ENCODE measurements at regions not wholly inside any gene's neighbourhood (a gene's known extent, or its start where the extent isn't known, plus 50 kb on each side); places are given as distances from the start of the nearest gene placed in this dataset.

DNA sequence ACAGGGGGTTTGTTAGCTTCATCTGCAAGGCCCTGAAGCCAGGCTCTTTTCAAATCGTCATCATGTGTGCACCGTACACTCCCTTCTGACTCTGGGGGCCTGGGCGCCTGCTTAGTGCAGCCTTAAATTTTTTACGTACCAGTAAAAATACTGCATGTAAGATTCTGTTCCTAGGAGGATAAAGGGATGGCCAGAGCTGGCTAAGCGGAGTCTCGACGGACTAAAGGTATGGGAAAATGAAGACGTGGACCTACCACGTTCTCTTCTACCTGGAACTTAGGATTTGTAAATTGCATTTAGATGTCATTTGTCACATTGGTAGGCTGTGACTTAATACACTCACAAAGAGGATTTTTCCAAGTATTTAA, 149.3 kb upstream of the AFDN start (continued):
- TF ChIP-seq, protein P1, sequence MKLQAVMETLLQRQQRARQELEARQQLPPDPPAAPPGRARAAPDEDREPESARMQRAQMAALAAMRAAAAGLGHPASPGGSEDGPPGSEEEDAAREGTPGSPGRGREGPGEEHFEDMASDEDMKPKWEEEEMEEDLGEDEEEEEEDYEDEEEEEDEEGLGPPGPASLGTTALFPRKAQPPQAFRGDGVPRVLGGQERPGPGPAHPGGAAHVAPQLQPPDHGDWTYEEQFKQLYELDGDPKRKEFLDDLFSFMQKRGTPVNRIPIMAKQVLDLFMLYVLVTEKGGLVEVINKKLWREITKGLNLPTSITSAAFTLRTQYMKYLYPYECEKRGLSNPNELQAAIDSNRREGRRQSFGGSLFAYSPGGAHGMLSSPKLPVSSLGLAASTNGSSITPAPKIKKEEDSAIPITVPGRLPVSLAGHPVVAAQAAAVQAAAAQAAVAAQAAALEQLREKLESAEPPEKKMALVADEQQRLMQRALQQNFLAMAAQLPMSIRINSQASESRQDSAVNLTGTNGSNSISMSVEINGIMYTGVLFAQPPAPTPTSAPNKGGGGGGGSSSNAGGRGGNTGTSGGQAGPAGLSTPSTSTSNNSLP (IDR thresholded peaks at IDR 0.05; ENCODE audit: low read depth, low read length): no peak
- TF ChIP-seq, protein P2, sequence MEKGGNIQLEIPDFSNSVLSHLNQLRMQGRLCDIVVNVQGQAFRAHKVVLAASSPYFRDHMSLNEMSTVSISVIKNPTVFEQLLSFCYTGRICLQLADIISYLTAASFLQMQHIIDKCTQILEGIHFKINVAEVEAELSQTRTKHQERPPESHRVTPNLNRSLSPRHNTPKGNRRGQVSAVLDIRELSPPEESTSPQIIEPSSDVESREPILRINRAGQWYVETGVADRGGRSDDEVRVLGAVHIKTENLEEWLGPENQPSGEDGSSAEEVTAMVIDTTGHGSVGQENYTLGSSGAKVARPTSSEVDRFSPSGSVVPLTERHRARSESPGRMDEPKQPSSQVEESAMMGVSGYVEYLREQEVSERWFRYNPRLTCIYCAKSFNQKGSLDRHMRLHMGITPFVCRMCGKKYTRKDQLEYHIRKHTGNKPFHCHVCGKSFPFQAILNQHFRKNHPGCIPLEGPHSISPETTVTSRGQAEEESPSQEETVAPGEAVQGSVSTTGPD (CRISPR knock-in tag; IDR thresholded peaks at IDR 0.05): no peak
- TF ChIP-seq ZNF574 (CRISPR knock-in tag; IDR thresholded peaks at IDR 0.05) (0 out of 2 replicates have a peak, but pooled peaks have one; percentile 11), ZNF713 (CRISPR knock-in tag; IDR thresholded peaks at IDR 0.05) (0 out of 2 replicates have a peak, but pooled peaks have one; percentile 21), ZNF362 (CRISPR knock-in tag; IDR thresholded peaks at IDR 0.05; ENCODE audit: borderline replicate concordance) (no peak), CREM (IDR thresholded peaks at IDR 0.05) (no peak), CREM (CRISPR knock-in tag; IDR thresholded peaks at IDR 0.05) (no peak), PRPF4 (IDR thresholded peaks at IDR 0.05; ENCODE audit: low read depth, low read length, poor library complexity, severe bottlenecking) (peak; percentile 61), RARG (CRISPR knock-in tag; IDR thresholded peaks at IDR 0.05; ENCODE audit: low read depth) (no peak), AHDC1 (CRISPR knock-in tag; IDR thresholded peaks at IDR 0.05; ENCODE audit: borderline replicate concordance) (no peak), THAP7 (CRISPR knock-in tag; IDR thresholded peaks at IDR 0.05) (no peak)
- TF ChIP-seq, protein P3, sequence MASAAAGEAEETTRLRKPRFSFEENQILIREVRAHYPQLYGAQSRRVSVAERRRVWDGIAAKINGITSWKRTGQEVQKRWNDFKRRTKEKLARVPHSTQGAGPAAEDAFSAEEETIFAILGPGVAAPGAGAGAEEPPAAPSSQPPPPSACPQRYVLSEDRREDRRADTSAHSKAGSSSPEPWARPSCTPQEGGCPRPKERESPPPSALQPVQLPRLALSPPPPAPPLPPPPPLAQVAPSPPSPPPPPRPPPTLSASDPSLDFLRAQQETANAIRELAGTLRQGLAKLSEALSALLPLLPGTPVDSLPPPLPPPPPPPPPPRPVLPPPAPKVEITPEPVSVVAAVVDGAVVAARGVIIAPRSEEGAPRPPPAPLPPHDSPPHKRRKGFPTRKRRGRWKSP (CRISPR knock-in tag; IDR thresholded peaks at IDR 0.05): no peak
